ENCODE measurements at regions not wholly inside any gene's neighbourhood (a gene's known extent, or its start where the extent isn't known, plus 50 kb on each side); places are given as distances from the start of the nearest gene placed in this dataset.

GRCh38 chr10:9898633-9899395, 1118.9 kb upstream of the CELF2 start:
- intact Hi-C loops (cut with DNase I) = no loop called here
- FAIRE-seq = no peak

GRCh38 chr10:9900751-9901150, 1116.9 kb upstream of the CELF2 start:
- no peaks in the 10 kb centered on the region for H3K9me3 ChIP-seq (ENCODE audit: control insufficient read depth in 2 of 3, insufficient read depth in 1 of 3, low read length in 3 of 3)
- no peak overlapping the region for H3K27ac ChIP-seq (ENCODE audit: low read depth in 2 of 2, low read length in 2 of 2)
- no peak overlapping the region for H3K4me3 ChIP-seq (ENCODE audit: low read length in 3 of 3)
- H3K9ac ChIP-seq (ENCODE audit: low read length in 3 of 3) = no peak overlapping the region
- no peaks in the 10 kb centered on the region for H3K4me1 ChIP-seq (ENCODE audit: control insufficient read depth in 2 of 3, insufficient read depth in 2 of 3, low read depth in 1 of 3, low read length in 3 of 3)
- FAIRE-seq (no peak), DNase-seq (peak in 2 of 5 donors; percentile 33 to 58)
- TF ChIP-seq CTCF (IDR thresholded peaks at IDR 0.05; ENCODE audit: borderline replicate concordance, extremely low read depth, insufficient read depth) = no peak
- H3K36me3 ChIP-seq (ENCODE audit: control insufficient read depth in 2 of 3, insufficient read depth in 3 of 3, low read length in 3 of 3) = no peaks in the 10 kb centered on the region
- H3K27me3 ChIP-seq (ENCODE audit: control insufficient read depth, insufficient read depth, low read length) = no peaks in the 10 kb centered on the region
- intact Hi-C loops (cut with DNase I) = no loop called here

More at GRCh38 chr10:9898633-9899395, 1118.9 kb upstream of the CELF2 start:
- Histone ChIP-seq H3K9me3 (ENCODE audit: control insufficient read depth in 2 of 3, insufficient read depth in 1 of 3, low read length in 3 of 3) (no peaks in the 10 kb centered on the region), H3K4me1 (ENCODE audit: control insufficient read depth in 2 of 3, insufficient read depth in 2 of 3, low read depth in 1 of 3, low read length in 3 of 3) (no peaks in the 10 kb centered on the region), H3K36me3 (ENCODE audit: control insufficient read depth in 2 of 3, insufficient read depth in 3 of 3, low read length in 3 of 3) (no peaks in the 10 kb centered on the region), H3K9ac (ENCODE audit: low read length in 3 of 3) (no peak overlapping the region), H3K27ac (ENCODE audit: low read depth in 2 of 2, low read length in 2 of 2) (no peak overlapping the region), H3K27me3 (ENCODE audit: control insufficient read depth, insufficient read depth, low read length) (no peaks in the 10 kb centered on the region), H3K4me3 (ENCODE audit: low read length in 3 of 3) (no peak overlapping the region)
- DNase-seq = no peak
- TF ChIP-seq CTCF (IDR thresholded peaks at IDR 0.05; ENCODE audit: borderline replicate concordance, extremely low read depth, insufficient read depth) = no peak

- H3K27me3 ChIP-seq (ENCODE audit: control insufficient read depth, insufficient read depth, low read length) = no peaks in the 10 kb centered on the region
- H3K9me3 ChIP-seq (ENCODE audit: control insufficient read depth in 2 of 3, insufficient read depth in 1 of 3, low read length in 3 of 3) = no peaks in the 10 kb centered on the region
- TF ChIP-seq CTCF (IDR thresholded peaks at IDR 0.05; ENCODE audit: borderline replicate concordance, extremely low read depth, insufficient read depth) = no peak
- H3K4me1 ChIP-seq (ENCODE audit: control insufficient read depth in 2 of 3, insufficient read depth in 2 of 3, low read depth in 1 of 3, low read length in 3 of 3) = no peaks in the 10 kb centered on the region
- no peak overlapping the region for H3K27ac ChIP-seq (ENCODE audit: low read depth in 2 of 2, low read length in 2 of 2)
- H3K36me3 ChIP-seq (ENCODE audit: control insufficient read depth in 2 of 3, insufficient read depth in 3 of 3, low read length in 3 of 3) = no peaks in the 10 kb centered on the region
- H3K4me3 ChIP-seq (ENCODE audit: low read length in 3 of 3) = no peak overlapping the region
- intact Hi-C loops (cut with DNase I) = no loop called here
- DNase-seq (no peak), FAIRE-seq (no peak)
- no peak overlapping the region for H3K9ac ChIP-seq (ENCODE audit: low read length in 3 of 3)
Observed at GRCh38 chr10:9901971-9902370, 1115.7 kb upstream of the CELF2 start.

All from kidney (tissue), 13 donors.